PC-3 (cell line): ENCODE measurements at regions not wholly inside any gene's neighbourhood (a gene's known extent, or its start where the extent isn't known, plus 50 kb on each side); places are given as distances from the start of the nearest gene placed in this dataset.

Experiments used
- ATAC-seq: fragments of 200-7000 bp; cut with Tn5 transposase; 2 replicates; pipeline ENCODE4 v1.9.1; 2020; ENCODE audit warnings: mild to moderate bottlenecking, moderate library complexity
- BruUV-seq: library from RNA; stranded (reverse); fragments of 400-500 nt; replicated peaks from 2 replicates; lab custom pipeline; 2021; lab: Mats Ljungman, UMichigan
- CTCF ChIA-PET: fragments of 300-600 bp; sonication (Branson Sonifier 250); formaldehyde crosslinking; loops from one replicate; lab custom pipeline; 2022; ENCODE audit warnings: antibody characterized with exemption; lab: Charles Lee
- POLR2A ChIA-PET: fragments of 300-600 bp; sonication (Branson Sonifier 250); formaldehyde crosslinking; loops from one replicate; lab custom pipeline; 2022; ENCODE audit warnings: antibody characterized with exemption; ENCODE audit not compliant: unreplicated experiment; lab: Charles Lee
- DNase-seq: peaks from one replicate; pipeline ENCODE4 v3.0.0-alpha.2; 2015
- H2AFZ ChIP-seq: fragments of 300-600 bp; sonication (generic); 2 replicates; pipeline ENCODE4 v1.6.0; 2016; ENCODE audit warnings: antibody characterized with exemption, low read length
- H3F3A ChIP-seq: fragments of 300-600 bp; sonication (generic); one replicate; pipeline ENCODE4 v1.6.0; 2017; ENCODE audit warnings: antibody characterized with exemption, low read length, control low read depth, mild to moderate bottlenecking; ENCODE audit not compliant: unreplicated experiment
- H3K27ac ChIP-seq: fragments of 300-600 bp; sonication (generic); 2 replicates; pipeline ENCODE4 v1.5.1; 2016; ENCODE audit warnings: mild to moderate bottlenecking, low read length
- H3K27me3 ChIP-seq: fragments of 300-600 bp; sonication (generic); 2 replicates; pipeline ENCODE4 v1.6.1; 2016; ENCODE audit warnings: low read length, mixed read lengths
- H3K36me3 ChIP-seq: fragments of 300-600 bp; sonication (generic); 2 replicates; pipeline ENCODE4 v1.6.1; 2016; ENCODE audit warnings: low read depth, mixed run types, low read length, mixed read lengths
- H3K4me1 ChIP-seq: fragments of 300-600 bp; sonication (generic); 2 replicates; pipeline ENCODE4 v1.5.1; 2016; ENCODE audit warnings: low read length; ENCODE audit not compliant: insufficient read depth
- H3K4me2 ChIP-seq: fragments of 300-600 bp; sonication (generic); 2 replicates; pipeline ENCODE4 v1.6.0; 2016; ENCODE audit warnings: low read length
- H3K4me3 ChIP-seq: fragments of 300-600 bp; sonication (generic); 2 replicates; pipeline ENCODE4 v1.5.1; 2016; ENCODE audit warnings: mild to moderate bottlenecking, low read length, mixed read lengths
- H3K79me2 ChIP-seq: fragments of 300-600 bp; sonication (generic); 2 replicates; pipeline ENCODE4 v1.6.1; 2017; ENCODE audit warnings: low read length, mixed read lengths
- H3K9ac ChIP-seq: fragments of 300-600 bp; sonication (generic); 2 replicates; pipeline ENCODE4 v1.6.0; 2016; ENCODE audit warnings: mild to moderate bottlenecking, low read length
- H3K9me2 ChIP-seq: fragments of 300-600 bp; sonication (generic); replicated peaks from 2 replicates; pipeline ENCODE4 v1.6.1; 2016; ENCODE audit warnings: mixed run types, low read length, mixed read lengths
- H3K9me3 ChIP-seq: fragments of 300-600 bp; sonication (generic); 2 replicates; pipeline ENCODE4 v1.6.1; 2016; ENCODE audit warnings: low read length, mixed read lengths
- H4K20me1 ChIP-seq: fragments of 300-600 bp; sonication (generic); 2 replicates; pipeline ENCODE4 v1.6.1; 2016; ENCODE audit warnings: low read length, mixed read lengths
- CTCF ChIP-seq: fragments of 300-600 bp; sonication (generic); conservative IDR thresholded peaks from 2 replicates; pipeline ENCODE4 v1.5.1; 2017; ENCODE audit warnings: antibody characterized with exemption, low read depth, mild to moderate bottlenecking, low read length
- EZH2 ChIP-seq: fragments of 300-600 bp; sonication (generic); IDR thresholded peaks from one replicate; pipeline ENCODE4 v1.6.1; 2017; ENCODE audit warnings: antibody characterized with exemption, mild to moderate bottlenecking, low read length; ENCODE audit not compliant: unreplicated experiment
- EZH2phosphoT487 ChIP-seq: fragments of 300-600 bp; sonication (generic); IDR thresholded peaks from 2 replicates; pipeline ENCODE4 v1.6.1; 2018; ENCODE audit warnings: mild to moderate bottlenecking, antibody characterized with exemption, low read length, borderline replicate concordance
- intact Hi-C: fragments of 100-400 bp; cut with micrococcal nuclease; formaldehyde crosslinking; loops from 2 replicates; pipeline ENCODE4 v1.9.0; 2023

DNA sequence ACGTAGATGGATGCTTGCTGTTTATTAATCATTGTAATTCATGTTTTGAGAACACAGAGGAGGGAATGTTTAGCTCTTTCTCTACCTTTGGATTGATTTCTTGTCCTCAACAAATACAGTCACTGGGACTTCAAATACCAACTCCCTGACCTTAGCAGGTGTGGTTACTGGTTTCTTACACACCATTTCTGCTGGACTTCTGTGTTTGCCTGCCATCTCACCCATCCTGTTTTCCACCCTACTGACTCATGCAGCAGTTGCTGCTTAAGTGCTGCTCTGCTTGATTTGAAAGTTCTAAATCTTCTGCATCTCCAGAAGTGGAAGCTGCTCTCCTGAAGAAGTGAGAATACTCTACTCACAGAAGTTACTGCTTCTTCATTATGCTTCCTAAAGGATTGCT, 170.3 kb downstream of the ZPLD1 start:
- Histone ChIP-seq H3K79me2 (no peaks in the 10 kb centered on the region), H3K9ac (no peak overlapping the region), H3K27me3 (no peaks in the 10 kb centered on the region), H3K36me3 (no peaks in the 10 kb centered on the region), H3K4me3 (no peak overlapping the region), H4K20me1 (no peaks in the 10 kb centered on the region), H3K4me2 (peak overlapping the region; percentile 53), H3K9me3 (no peaks in the 10 kb centered on the region), H3K27ac (peak overlapping the region; percentile 42), H2AFZ (no peak overlapping the region), H3K4me1 (peaks cover 17% of the 10 kb centered on the region), H3K9me2 (no peaks in the 10 kb centered on the region), H3F3A (no peaks in the 10 kb centered on the region)
- intact Hi-C loops: no loop called here
- ATAC-seq (peak; percentile 82), DNase-seq (peak; percentile 79)
- CTCF ChIA-PET: interaction anchor here (0.9 kb wide), 1 partner anchor 68 kb away, joined by 3 read pairs; no protein-coding TSS in a partner anchor
- TF ChIP-seq CTCF (no peak), EZH2phosphoT487 (no peak), EZH2 (no peak)
- POLR2A ChIA-PET: no interaction called here
- BruUV-seq: no TSS peak

- ATAC-seq: no peak
- no peak for TF ChIP-seq CTCF
- no peak for TF ChIP-seq EZH2phosphoT487
- no peak for TF ChIP-seq EZH2
- ChIA-PET CTCF (no interaction called here), POLR2A (interaction anchor here (0.6 kb wide), 1 partner anchor 307 kb away, joined by 5 read pairs; no protein-coding TSS in a partner anchor)
- Histone ChIP-seq H3K4me2 (no peak overlapping the region), H3K4me1 (peaks cover 17% of the 10 kb centered on the region), H2AFZ (no peak overlapping the region), H3K79me2 (no peaks in the 10 kb centered on the region), H3K9ac (no peak overlapping the region), H3K9me2 (no peaks in the 10 kb centered on the region), H3K4me3 (no peak overlapping the region), H3K27ac (no peak overlapping the region), H3K36me3 (no peaks in the 10 kb centered on the region), H3K9me3 (no peaks in the 10 kb centered on the region), H3K27me3 (no peaks in the 10 kb centered on the region), H3F3A (no peaks in the 10 kb centered on the region), H4K20me1 (no peaks in the 10 kb centered on the region)
- BruUV-seq: no TSS peak
- peak; percentile 8 for DNase-seq
- intact Hi-C loops: no loop called here
These were observed 174.1 kb downstream of the ZPLD1 start for GRCh38 chr3:102608875-102609274.

DNA sequence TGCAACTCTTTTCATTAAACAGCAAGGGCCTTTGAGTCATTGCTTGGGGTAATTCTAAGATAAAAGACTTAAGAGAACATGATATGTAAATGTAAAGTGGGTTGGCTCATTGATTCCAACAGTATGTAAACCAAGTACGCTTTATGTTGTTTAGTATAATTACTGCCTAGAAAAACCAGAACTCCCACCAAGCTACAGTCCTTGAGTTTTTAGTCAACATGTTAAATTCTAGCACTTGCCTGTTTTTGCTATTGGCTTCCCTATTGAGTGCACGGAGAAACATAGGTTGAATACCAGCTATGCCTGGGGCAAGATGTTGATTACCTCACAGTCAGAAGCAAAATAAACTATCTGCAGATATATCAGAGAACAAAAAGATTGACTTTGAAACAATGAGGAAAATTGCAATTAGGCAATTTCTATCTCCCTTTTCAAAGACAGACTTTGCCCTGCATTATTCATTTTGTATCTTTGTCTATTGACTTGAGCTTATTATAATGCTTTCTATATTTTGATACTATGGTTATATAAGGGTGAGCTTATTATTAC, 179.3 kb downstream of the ZPLD1 start:
- POLR2A ChIA-PET: no interaction called here

More for the DNA sequence above, 179.3 kb downstream of the ZPLD1 start:
- no peak overlapping the region for H3K4me2 ChIP-seq
- H3K9ac ChIP-seq: no peak overlapping the region
- H3K27me3 ChIP-seq: peaks cover 10% of the 10 kb centered on the region; the same call in 1 of the 2 replicates
- no peaks in the 10 kb centered on the region for H3K36me3 ChIP-seq
- no peaks in the 10 kb centered on the region for H3K9me2 ChIP-seq
- no peak overlapping the region for H3K4me3 ChIP-seq
- no peaks in the 10 kb centered on the region for H4K20me1 ChIP-seq
- H2AFZ ChIP-seq: no peak overlapping the region
- no peaks in the 10 kb centered on the region for H3K79me2 ChIP-seq
- intact Hi-C loops: no loop called here
- H3K27ac ChIP-seq: no peak overlapping the region
- CTCF ChIA-PET: no interaction called here
- ATAC-seq (no peak), DNase-seq (no peak)
- no peaks in the 10 kb centered on the region for H3F3A ChIP-seq
- no peaks in the 10 kb centered on the region for H3K4me1 ChIP-seq
- BruUV-seq: no TSS peak
- TF ChIP-seq EZH2phosphoT487 (no peak), CTCF (no peak), EZH2 (no peak)
- no peaks in the 10 kb centered on the region for H3K9me3 ChIP-seq
